Uterus (tissue), 2 donors: ENCODE measurements at regions not wholly inside any gene's neighbourhood (a gene's known extent, or its start where the extent isn't known, plus 50 kb on each side); places are given as distances from the start of the nearest gene placed in this dataset.

Source experiments
- CTCF ChIP-seq, 4 experiments: fragments of 200-600 bp in 2 of 4; fragments of 450-650 bp in 2 of 4; sonication (generic) in 2 of 4; IDR thresholded peaks; one replicate each; pipeline ENCODE4 v1.5.1; 2016 to 2019; ENCODE audit warnings: antibody characterized with exemption in 4 of 4, mild to moderate bottlenecking in 2 of 4, moderate library complexity in 1 of 4
- POLR2A ChIP-seq, 2 donors: fragments of 450-650 bp; IDR thresholded peaks; one replicate each; pipeline ENCODE4 v1.6.1; 2016; ENCODE audit warnings: antibody characterized with exemption in 2 of 2, mild to moderate bottlenecking in 1 of 2, moderate library complexity in 1 of 2

- no peak for TF ChIP-seq CTCF (IDR thresholded peaks at IDR 0.05)
- no peak for TF ChIP-seq POLR2A (IDR thresholded peaks at IDR 0.05)
Observed at GRCh38 chr9:33698267-33698666, 97.1 kb upstream of the PRSS3 start.
